HG03469 (cell line): ENCODE measurements at regions not wholly inside any gene's neighbourhood (a gene's known extent, or its start where the extent isn't known, plus 50 kb on each side); places are given as distances from the start of the nearest gene placed in this dataset.

Experiments used
- ATAC-seq: cut with Tn5 transposase; IDR thresholded peaks from one replicate; pipeline ENCODE4 v1.9.1; 2021; ENCODE audit warnings: mild to moderate bottlenecking, moderate library complexity, moderate number of reproducible peaks; ENCODE audit not compliant: unreplicated experiment

DNA sequence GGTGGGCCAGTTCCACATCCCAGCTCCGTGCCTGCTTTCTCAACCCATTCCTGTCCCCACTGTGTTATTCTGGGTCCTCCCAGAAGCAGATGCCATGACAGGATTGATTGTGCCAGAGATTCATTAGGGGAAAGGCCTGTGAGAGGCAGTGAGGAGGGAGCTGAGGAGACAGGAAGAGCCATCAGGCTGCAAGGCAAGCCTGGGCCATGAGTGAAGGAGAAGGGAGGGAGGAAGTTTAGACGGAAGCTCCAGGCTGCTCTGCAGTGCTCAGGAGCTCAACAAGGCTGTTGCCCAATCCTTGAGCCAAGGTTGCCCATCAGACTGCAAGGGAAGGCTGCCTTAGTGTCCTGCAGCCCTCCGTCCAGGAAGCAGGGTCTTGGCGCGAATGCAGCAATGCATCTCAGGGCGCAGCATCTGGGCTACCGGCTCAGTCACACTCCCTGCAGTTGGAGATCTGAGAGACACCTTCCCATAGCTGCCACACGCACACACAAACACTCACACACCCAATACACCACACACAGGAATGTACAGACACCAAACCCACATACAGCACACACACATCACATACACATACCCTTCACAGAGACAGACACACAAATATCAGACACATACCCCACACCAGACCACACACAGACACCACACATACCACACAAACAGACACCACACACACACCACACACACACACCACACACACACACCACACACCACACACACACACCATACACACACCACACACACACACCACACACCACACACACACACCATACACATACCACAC lies 139.5 kb upstream of the NDUFV2 start:
- no peak for ATAC-seq

DNA sequence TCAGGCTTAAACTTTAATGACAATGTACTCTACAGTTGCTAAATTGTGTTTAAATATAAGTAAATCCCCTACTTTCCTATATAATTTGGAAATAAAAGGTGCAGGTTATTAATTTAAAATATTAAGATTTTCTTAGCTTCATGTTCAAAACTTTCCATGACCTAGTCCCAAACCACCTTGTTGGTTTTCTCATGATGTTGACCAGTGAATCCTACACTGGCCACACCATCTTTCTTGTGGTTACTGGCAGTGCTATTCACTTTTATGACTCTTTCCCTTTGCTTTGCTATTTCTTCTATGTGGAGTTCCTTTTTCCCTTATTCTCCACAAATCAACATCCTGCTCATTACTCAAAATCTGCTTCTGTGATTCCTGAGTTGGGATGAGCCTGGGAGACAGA lies 138.6 kb upstream of the NDUFV2 start:
- no peak for ATAC-seq

DNA sequence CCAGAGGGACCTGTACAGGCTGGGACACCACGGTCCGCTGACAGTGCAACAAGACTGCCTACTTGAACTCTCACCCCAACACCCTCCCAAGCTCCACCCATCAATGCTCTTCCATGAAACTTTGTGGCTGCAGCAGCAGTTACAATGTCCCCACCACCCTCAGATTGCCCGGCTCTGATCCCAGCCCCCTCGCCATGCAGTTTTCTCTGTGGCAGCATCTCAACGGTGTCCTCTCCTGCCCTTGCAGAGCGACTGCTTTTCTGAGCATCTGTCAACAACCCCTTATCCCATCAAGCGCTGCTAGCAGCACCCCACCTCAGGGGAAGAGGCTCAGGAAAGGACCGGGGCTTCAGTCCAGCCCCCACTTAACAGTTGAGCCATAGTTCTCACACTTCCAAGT lies 137.1 kb upstream of the NDUFV2 start:
- ATAC-seq, result no peak

DNA sequence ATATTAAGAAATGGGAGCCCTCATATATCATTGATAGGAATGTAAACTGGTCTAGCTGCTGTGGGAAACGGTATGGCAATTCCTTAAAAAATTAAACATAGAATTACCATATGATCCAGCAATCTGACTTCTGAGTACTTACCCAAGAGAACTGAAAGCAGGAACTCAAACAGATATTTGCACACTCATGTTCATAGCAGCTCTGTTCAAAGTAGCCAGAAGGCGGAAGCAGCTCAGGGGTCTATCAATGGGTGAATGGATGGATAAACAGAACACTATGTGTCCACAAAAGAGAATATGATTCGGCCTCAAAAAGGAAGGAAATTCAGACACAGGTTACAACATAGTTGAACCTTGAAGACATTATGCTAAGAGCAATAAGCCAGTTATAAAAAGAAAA lies 135.7 kb upstream of the NDUFV2 start:
- ATAC-seq, result no peak

DNA sequence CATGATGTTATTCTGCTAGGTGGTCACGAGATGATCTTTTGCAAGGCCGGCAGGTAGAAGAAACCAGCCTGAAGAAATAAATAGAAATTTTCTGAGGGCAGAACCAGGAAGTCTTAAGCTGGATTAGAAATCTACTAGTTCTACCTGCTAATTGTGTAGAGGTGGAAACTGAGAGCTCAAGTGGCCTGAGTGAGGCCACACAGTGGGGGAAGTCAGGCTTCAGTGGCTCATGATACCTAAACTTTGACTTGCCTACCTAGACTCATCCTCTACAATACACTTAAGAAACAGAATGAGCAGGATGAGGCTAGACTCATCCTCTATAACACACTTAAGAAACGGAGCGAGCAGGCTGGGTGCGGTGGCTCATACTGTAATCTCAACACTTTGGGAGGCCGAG lies 134.9 kb upstream of the NDUFV2 start:
- no peak for ATAC-seq

DNA sequence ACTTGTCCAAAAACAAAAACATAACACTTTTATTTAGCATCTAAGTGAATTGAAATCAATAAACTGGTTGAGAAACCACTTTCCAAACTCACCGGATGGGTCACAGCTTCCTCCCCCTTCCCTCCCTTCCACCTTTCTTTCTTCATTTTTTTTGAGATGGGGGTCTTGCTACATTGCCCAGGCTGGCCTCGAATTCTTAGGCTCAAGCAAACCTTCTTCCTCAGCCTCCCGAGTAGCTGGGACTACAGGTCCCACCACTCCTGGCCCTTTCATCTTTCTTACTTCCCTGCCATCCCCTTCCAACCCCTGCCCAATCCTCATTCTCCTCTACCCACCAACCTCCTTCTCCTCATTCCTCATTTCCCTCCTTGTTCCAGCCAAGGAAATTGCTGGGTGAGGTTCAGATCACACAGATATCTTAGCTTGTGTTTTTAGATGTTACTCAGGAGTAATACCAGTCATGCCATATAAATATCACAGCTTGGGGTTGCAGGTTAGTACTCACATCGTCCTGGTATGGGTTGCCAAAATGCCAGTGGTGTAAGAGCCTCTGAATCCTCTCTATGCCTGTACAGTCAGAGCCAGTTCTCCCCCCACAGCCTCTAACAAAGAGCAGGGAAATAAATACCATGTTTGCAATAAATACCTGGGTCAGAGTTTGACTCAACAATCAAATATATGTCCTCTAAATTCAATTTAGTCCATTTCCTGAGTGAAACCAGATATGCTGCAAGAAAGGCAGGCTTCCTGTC lies 132.7 kb upstream of the NDUFV2 start:
- ATAC-seq, result no peak

DNA sequence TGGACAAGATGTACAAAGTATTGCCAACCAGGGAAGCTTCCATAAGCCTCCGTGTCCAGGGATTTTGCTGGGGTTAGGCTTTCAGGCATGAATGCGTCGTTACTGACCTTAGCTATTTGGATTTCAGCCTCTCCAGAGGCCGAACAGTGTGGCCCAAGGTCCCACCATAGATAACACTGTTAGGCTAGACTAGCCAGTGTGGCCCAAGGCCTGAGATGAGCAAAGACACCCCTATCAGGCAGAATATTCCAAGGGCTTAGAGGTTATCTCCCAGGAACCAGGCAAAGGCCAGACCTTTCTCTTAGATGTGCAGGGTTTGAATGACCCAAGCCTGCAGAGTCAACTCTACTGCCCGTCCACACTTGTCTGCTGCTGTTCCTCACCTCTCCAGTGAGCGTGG lies 131.7 kb upstream of the NDUFV2 start:
- ATAC-seq, result no peak

DNA sequence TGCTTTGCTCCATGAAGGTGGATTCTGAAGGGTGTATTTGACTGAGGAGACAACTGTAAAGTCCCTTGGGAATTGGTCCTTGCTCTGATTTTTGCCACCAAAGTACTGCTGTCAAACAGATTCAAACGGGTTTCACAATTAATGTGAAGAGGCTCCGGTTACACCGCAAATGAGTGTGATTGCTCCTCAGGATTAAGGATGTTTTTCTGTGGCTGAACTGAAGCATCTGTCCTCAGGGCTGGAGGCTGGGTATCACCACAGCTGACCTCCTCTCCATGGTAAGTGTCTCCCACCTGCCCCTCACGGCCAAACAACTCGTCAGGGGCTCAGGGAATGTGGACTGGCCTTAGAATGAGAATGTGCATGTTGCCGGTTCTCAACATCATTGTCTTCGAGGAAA lies 130.4 kb upstream of the NDUFV2 start:
- no peak for ATAC-seq

DNA sequence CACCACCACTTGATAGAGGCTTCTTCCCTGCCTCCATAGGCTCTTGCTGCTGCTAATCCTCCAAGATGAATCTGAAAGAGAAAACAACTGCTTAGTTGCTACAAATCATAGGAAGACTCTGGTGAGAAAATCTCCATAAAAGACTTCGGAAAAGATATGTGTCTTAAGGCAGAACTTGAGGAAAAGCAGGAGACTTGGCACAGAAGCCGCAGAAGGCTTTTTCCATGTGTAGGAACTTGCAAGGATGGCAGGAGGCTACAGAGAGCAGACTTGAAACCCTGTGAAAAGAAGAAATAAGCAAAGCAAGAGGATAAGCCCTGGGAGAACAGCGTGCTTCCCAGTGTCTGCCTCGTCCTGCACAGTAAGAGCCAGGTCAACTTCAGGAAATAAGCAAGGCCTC lies 128.2 kb upstream of the NDUFV2 start:
- no peak for ATAC-seq

DNA sequence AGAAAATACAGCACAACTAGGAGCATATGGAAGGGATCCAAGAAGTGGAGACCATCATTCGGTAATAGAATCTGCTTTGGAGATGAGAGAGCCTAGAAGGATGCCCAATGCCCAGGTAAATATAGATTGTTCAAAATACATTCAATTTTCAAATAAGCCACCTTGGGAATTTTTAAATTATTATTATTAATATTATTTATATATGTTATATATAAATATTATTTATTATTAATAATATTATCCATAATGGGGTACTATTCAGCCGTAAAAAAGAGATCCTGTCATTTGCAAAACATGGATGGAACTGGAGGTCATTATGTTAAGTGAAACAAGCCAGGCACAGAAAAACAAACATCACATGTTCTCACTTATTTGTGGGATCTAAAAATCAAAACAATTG lies 127.8 kb upstream of the NDUFV2 start:
- no peak for ATAC-seq

DNA sequence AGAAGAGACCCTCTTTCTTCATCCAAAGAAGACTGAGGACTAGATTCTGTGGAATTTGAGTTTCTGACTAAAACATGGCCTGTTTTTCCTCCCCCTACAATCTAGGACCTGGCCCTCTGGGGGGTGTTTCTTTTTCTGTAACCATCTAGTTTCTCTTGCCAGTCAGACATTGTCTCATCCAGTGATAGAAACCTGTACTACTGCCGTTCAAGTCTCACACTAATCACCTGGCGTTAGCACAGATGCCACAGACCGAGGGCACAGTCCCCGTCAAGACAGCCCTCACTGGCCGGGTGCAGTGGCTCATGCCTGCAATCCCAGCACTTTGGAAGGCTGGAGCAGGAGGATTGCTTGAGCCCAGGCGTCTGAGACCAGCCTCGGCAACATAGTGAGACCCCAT lies 126.9 kb upstream of the NDUFV2 start:
- ATAC-seq, result no peak

DNA sequence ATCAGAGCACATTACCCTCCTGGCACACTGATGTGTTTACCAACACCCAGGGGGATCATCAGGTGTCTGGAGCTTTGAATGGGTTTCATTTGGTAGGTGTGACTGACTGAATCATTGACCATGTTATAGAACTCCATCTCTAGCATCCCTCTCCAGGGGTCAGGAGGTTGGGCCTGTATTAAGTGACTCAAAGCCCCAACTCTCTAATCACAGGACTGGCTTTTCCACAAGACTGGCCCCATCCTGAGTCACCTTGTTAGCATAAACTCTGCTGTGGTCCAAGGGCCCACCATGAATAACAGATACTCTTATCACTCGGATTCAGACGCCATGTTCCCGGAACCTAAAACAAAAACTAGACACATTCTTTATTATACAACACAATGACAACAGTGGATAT lies 125.9 kb upstream of the NDUFV2 start:
- ATAC-seq, result no peak

DNA sequence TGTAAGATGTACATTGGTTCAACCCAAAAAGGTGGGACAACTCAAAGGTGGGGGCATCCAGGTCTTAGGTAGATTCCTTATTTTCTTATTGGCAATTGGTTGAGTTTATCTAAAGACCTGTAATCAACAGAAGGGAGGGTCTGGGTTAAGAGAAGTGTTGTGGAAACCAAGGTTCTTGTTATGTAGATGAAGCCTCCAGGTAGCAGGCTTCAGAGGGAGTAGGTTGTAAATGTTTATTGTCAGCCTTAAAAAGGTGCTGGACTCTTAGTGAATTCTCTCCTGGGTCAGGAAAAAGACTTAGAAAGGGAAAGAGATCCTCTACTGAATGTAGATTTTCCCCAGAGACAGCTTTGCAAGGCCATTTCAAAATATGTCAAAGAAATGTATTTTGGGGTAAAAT lies 125.3 kb upstream of the NDUFV2 start:
- no peak for ATAC-seq

DNA sequence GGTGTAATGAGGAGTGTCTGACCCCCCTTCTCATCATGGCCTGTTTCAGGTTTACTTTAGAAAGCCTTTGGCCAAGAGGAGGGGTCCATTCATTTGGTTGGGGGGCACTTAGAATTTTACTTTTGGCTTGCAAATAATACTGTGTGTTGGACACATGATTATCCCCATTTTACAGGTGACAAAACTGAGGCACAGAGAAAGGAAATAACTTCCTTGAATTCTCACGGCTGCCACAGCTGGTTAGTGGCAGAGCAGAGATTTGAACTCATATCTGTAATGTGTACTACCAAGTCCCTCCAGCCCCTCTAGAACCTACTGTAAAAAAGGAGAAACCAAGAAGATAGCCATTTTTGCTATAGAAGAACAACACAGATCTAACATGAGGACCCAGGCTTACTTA lies 124.8 kb upstream of the NDUFV2 start:
- ATAC-seq, result no peak

DNA sequence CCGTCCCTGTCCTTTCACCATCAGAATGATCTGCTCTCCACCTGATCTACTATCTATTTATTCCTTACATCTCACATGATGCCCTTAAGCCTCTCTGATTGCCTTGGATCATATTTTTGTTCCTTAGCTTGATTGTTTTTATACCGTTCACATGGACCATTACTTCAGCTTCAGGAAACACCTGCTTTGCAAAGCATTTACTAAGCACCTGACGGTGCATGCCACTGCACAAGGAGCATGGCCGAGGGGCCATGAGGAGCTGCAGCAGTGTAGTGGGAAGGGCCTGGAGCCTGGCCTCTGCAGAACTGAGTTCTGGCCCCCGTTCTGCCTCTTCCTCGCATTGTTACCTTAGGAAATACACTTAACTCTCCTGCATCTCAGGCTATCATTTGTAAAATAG lies 124.1 kb upstream of the NDUFV2 start:
- no peak for ATAC-seq

DNA sequence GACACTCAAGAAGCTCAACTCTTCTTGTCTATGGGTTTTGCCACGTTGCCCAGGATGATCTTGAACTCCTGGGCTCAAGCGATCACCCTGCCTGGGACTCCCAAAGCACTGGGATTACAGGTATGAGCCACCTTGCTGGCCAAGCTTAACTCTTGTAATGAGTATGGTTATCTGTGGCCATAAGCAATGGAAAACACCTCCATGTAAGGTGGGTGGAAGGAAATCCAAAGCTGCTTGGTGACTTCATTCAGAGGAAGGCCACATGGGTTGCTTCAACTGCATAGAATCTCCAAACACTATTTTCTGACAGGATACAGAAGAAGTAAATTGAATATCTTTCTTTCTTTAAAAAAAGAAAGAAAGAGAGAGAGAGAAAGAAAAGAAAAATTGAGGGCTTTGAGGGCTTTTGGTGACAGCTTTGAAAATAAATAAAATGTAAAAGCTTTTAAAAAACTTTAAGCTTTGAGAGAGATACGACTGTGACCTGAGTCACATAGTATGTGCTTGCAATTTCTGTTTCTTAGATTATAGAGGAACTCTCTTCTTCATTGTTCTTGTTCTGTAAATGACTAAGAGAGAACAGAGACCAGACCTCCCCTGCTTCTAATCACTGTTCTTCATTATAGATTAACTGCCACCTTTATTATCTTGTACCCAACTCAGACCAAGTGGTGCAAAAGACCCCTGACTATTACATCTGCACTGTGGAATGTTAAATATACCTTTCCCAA lies 123.1 kb upstream of the NDUFV2 start:
- ATAC-seq, result no peak

DNA sequence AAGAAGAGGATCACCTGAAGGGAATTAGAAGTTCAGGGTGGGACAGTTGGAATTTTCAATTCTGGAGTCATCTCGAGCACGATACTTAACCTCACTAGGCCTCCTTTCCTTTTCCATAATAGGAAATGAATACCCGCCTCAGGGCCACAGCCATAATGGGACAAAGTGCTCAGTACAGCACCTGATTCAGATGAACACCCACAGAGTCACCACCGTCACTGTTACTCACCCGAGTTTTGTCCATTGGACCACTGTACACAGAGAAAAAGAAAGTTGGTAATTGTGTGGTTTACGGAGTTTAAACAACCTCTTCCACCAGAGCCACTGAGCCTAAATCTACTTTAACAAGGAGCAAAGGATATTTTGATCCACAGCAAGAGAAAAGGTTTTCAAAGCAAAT lies 122.0 kb upstream of the NDUFV2 start:
- no peak for ATAC-seq

DNA sequence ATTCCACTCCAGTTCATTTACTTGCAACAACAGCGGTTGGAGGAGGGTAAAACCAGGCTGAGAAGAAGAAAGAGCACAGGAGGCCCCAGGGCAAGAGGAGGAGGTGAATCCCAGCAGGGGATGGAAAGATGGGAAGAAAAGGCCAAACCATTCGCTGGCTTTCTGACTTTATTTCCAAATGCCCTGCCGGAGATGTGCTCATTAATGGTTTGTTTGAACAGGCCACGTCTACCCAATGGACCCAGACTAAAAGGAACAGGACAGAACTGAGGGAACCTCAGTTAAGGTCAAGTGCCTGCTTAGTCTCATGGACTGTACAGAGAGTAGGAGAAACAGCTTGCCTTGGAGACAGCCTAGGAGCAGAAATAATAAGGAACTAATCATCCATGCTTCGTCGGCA lies 121.6 kb upstream of the NDUFV2 start:
- no peak for ATAC-seq

DNA sequence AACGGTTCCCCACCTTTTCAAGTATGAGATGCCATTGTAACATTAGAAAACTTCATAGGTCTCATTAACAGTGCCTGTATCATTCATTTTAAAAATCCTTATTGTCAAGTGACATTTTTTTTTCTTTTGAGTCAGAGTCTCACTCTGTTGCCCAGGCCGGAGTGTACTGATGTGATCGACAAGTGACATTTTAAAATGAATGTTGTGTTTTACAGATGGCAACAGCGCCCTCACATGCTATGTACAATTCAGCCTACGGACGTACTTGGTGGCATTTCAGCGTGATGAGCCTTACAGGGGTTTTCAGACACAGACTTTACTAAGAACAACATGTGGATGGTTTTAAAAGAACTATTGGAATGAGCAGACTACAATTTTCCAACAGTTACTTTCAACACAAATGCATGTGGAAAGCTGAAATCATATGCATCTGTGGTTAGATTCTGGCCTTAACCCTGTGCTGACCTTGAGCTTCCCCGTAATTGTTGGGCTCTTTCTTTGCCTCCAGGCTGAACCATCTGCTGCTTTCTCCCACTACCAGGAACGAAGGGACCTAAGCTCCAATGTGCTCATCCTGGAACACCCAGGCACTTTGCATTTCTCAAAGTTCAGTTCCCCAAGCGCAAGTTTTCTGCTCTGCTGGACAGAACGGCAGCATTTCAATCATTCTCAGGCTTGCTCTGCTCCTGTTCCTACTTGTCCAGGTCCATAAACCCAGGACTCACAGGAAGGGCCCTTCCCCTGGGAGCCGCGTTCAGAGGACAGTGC lies 119.9 kb upstream of the NDUFV2 start:
- no peak for ATAC-seq

DNA sequence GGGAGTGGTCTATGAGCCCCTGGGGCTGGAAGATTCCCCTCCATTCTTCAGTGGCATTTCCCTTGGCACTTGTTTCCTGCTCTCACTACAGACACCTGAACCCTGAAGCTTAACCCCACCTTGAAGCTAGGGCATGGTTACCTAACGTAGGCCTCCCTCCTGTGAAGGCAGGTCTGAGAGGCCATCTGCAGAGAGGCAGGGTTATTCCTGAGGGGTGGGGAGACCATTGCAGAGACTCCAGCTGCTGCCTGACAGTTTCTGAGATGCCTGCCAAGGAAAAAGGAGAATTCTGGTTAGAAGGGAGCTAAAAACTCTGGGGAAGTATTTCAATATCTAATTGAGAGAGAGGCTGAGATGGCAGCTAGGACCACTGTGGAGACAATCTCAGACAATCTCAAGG lies 119.3 kb upstream of the NDUFV2 start:
- no peak for ATAC-seq

DNA sequence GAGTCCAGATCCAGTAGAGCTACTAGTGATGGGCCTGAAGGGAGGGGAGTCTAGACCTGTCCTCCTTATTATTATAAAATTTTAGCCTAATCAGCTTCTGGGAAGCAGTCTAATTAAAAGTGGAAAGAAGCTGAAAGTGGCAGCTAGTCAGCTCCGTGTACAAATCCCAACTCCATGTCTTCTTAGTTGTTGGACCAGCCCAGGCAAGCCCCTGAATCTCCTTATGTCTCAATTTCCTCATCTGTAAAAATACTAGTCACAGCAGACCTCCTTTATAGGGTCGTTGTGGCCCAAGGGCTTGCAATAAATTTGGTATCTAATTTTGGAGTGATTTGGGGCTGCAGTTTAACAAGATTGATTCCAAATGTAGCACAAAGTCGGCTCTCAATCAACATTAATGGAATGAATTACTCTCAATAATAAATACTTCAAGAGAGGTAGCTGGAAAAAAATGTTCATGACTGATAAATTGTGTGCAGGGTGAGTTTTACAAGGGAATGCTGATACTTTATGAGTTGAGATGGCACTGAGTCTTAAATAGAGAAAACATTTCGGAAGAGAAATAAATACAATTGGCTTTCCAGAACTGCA lies 118.3 kb upstream of the NDUFV2 start:
- ATAC-seq, result no peak
